GM19372 (cell line): ENCODE measurements at regions not wholly inside any gene's neighbourhood (a gene's known extent, or its start where the extent isn't known, plus 50 kb on each side); places are given as distances from the start of the nearest gene placed in this dataset.
"Not testable (repeated sequence)": the region's sequence is repeated elsewhere in the genome, so short reads cannot be mapped to it uniquely, and the experiment has no call there.

Experiments
- ATAC-seq: cut with Tn5 transposase; IDR thresholded peaks from one replicate; pipeline ENCODE4 v1.9.1; 2021; ENCODE audit warnings: mild to moderate bottlenecking, low read depth, moderate library complexity; ENCODE audit not compliant: unreplicated experiment

DNA sequence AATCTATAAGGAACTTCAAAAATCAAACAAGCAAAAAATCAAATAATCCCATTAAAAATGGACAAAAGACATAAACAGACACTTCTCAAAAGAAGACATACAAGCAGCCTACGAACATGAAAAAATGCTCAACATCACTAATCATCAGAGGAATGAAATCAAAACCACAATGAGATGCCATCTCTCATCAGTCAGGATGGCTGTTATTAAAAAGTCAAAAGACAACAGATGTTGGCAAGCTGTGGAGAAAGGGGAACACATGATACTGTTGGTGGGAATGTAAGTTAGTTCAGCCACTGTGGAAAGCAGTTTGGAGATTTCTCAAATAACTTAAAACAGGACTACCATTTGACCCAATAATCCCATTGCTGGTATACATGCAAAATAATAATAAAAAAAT lies 226.4 kb downstream of the S1PR1 start:
- no peak for ATAC-seq

DNA sequence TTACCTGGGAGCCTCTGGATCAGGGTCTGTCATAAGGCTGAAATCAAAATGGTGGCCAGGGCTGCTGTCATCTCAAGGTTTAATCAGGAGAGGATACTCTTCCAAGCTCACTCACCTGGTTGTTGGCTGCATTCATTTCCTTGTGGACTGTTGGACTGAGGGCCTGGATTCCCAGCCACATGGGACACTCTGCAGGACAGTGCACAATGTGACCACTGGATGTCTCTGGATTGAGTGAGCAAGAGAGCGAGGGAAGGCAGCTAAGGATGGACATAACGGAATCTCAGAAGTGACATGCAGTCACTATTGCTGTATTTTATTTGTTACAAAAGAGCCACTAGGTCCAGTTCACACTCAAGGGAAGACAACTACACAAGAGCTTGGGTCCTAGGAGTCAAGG lies 229.1 kb downstream of the S1PR1 start:
- ATAC-seq = no peak

DNA sequence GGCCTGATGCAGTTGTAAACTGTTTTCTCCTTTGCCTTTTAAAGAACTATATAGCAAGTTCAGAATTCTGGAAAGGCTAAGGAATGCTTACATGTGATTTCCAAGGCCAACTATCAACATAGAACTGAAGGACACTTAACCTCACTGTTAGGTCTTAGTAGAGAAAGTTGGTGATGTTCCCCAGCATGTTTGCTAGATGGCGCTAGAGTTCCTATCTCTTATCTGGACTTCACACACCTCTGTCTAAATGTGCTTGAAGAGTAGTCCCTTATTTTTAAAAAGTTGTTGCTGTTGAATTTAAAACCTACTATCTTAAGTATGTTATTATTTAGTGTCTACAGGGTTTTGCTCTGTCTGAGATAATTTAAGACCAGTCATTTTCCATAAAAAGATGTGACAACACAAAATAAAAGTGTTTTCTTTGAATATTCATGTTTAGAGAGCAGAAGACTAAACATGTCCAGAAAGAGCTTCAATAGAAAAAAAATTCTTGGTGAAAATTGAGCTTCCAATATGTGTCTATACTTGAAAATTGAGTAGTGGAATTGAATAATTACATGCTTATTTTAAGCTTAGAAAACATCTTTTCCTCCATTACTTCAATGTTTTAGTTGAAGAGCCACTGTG lies 237.3 kb downstream of the S1PR1 start:
- ATAC-seq = peak; percentile 64

DNA sequence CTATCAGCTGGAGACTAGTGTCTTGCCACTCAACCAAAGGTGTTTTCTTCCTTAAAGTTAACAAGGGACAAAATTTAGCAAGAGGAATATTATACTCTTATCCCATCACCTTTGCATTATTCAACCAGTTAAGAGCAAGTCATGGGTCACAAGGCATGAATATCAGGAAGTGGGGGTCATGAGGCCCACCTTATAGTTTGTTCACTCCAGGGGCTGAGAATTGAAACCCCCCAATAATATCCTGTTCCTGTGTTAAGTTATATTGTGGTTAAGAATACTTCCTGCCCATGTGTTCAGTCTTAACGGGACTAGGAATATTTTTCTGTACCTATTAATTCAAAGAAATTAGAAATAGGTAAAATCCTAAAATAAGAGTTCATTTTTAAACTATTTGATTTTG lies 239.7 kb downstream of the S1PR1 start:
- ATAC-seq = no peak

DNA sequence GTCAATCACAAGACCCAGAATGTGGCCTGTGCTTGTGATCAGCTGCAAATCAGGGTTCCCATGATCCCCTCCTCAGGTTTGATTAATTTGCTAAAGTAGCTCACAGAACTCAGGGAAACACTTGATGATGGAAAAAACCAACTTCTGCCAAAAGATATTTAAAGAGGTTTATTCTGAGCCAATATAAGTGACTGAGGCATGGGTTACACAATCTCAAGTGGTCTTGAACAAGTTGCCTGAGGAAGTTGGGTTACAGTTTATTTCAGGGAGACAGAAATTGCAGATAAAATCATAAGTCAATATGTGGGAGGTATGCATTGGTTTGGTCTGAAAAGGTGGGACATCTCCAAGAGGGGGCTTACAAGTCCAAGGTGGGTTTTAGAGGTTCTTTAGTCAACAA lies 243.1 kb downstream of the S1PR1 start:
- no peak for ATAC-seq

GRCh38 chr1:101482306-101482705 lies 245.5 kb downstream of the S1PR1 start:
- ATAC-seq = no peak

GRCh38 chr1:101483982-101484688 lies 247.3 kb downstream of the S1PR1 start:
- no peak for ATAC-seq

- no peak for ATAC-seq
Observed at GRCh38 chr1:101484689-101485338, 248.0 kb downstream of the S1PR1 start.

DNA sequence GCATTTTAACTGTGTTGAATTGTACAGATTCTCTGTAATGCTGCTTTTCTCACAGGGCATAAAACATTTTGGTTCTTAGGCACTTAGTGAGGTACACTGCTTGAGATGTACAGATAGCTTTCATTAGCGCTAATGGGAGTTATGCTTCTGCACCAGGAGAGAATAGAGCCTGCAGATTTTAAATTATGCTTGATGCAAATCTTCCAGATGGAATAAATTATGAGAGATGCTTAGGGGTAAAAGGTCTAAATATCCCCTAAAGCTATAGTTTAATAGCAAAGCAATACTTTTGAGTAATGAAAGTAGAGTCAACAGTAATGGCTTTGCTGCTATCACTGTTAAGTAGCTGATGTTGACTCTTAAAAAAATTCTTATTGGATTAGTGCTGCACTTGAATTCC lies 248.9 kb downstream of the S1PR1 start:
- ATAC-seq = no peak

DNA sequence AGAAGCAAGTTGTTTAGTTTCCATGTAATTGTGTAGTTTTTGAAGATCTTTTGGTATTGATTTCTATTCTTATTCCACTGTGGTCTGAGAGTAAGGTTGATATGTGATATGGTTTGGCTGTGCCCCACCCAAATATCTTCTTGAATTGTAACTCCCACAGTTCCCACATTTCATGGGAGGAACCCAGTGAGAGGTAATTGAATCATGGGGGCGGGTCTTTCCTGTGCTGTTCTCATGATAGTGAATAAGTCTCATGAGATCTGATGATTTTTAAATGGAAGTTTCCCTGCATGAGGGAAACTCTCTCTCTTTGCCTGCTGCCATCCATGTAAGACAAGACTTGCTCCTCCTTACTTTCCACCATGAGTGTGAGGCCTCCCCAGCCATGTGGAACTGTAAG lies 255.3 kb downstream of the S1PR1 start:
- ATAC-seq = not testable (repeated sequence)

DNA sequence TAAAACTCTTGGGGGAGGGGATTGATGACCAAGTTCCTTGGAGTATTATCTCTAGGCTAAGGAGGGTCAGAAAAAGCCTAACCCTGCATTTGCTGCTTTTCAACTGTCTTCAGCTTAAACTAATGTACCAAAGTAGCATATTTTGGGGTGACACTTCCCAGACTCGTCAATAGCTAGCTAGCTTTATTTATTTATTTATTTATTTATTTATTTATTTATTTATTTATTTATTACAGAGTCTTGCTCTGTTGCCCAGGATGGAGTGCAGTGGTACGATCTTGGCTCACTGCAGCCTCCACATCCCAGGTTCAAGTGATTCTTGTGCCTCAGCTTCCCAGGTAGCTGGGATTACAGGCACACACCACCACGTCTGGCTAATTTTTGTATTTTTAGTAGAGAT lies 257.1 kb downstream of the S1PR1 start:
- not testable (repeated sequence) for ATAC-seq

GRCh38 chr1:101496109-101496508 lies 259.3 kb downstream of the S1PR1 start:
- ATAC-seq = no peak

DNA sequence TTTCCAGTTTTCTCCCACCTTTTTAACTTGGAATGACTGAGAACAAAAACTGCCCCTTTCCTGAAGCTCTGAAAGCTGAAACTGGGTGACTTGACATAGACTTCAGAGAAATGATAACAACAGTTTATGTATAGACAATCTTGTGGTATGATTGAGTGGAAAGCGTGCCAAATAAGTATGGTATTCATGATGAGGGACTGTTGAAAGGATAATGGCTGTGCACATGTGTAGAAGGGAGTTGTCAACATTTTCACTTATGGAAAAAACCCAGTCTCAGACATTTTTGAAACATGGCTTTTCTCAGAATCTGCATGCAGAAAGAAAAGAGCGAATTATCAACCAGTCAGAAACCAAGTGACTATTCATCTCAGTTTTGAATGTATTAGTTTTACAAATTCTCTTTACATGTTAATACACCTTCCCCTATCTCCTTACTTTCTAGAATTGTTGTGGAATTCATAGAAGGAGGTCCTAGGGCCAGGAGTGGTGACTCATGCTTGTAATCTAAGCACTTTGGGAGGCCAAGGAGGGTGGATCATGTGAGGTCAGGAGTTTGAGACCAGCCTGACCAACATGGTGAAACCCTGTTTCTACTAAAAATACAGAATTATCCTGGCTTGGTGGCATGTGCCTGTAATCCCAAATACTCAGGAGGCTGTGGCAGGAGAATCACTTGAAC lies 261.2 kb downstream of the S1PR1 start:
- no peak for ATAC-seq

DNA sequence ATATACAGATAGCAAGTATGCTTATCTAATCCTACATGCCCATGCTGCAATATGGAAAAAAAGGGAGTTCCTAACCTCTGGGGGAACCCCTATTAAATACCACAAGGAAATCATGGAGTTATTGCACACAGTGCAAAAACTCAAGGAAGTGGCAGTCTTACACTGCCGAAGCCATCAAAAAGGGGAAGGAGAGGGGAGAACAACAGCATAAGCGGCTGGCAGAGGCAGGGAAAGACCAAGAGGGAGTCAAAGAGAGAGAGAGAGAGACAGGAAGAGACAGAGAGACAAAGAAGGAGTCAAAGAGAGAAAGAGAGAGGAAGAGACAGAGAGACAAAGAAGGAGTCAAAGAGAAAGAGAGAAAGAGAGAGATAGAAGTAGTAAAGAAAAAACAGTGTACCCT lies 267.3 kb downstream of the S1PR1 start:
- not testable (repeated sequence) for ATAC-seq

DNA sequence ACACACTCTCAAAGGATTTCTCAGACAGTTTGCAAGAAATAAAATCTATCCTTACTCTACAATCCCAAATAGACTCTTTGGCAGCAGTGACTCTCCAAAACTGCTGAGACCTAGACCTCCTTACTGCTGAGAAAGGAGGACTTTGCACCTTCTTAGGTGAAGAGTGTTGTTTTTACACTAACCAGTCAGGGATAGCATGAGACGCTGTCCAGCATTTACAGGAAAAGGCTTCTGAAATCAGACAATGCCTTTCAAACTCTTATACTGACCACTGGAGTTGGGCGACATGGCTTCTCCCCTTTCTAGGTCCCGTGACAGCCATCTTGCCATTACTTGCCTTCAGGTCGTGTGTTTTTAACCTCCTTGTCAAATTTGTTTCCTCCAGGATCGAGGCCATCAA lies 268.4 kb downstream of the S1PR1 start:
- not testable (repeated sequence) for ATAC-seq

- peak; percentile 65 for ATAC-seq
Observed at GRCh38 chr1:101506541-101507164, 269.8 kb downstream of the S1PR1 start.

DNA sequence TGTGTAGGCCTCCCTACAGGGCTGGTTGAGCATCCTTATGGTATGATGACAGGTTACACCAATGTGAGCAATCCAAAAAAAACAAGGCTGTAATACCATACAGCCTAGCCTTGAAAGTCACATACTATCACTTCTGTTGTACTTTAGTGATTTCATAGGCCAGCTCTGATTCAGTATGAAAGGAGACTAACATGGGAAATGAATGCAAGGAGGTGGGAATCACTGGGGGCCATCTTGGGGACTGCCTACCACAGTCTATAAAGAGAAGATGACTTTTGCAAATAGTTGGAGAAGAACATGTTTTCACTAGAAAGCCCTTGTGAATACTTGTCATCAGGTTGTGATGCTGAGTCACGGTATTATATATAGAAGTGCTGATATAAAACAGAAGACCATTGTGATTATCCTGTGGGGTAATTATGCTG lies 270.7 kb downstream of the S1PR1 start:
- no peak for ATAC-seq

GRCh38 chr1:101508913-101509312 lies 272.1 kb downstream of the S1PR1 start:
- no peak for ATAC-seq

DNA sequence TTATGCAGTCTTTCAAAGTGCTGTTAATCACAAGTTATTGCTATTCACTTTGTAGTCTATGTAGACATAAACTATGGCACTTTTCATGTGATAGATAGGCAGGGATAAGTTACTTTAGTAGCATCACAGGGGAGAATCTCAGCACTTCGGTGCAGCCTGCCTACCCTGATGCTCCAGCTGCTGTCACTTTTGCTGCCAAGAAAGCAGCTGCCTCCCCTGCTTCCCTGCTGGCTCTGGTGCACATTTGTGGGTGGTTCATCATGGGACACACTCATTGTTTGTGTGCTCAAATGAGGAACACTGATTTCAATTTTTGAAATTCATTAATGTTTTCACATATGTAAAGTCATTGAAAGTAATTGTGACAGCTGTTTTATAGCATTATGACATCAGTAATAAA lies 272.6 kb downstream of the S1PR1 start:
- ATAC-seq = no peak

DNA sequence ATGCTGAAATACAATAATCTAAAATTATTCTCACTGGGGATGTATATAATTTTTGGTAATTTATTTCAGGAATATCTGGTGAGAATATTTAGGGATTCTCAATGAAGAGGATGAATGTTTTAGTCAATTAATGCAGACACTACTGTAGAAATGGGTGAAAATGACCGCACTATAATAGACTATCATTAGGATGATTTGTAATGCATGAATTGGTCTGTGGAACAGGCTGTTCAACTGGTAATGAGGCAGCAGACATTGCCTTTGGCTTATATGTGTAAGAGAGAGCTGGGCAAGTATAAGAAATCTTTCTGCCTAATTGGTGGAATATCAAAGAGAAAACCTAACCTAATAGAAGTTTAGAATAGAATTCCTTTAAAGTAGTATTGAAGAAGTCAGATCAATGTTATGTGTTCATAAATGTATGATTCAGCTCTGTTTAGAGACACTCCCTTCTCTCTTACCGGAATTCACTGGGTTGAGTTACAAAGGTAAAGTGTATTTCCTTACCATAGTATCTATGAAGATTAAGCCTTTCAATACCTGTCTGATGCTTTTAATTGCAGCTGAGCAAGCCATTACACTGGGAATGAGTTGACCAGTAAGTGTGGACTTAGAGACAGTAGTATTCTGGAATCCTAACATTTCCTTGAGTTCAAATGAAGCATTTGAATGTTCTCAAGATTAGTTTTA lies 274.5 kb downstream of the S1PR1 start:
- ATAC-seq = no peak
